ENCODE measurements at regions not wholly inside any gene's neighbourhood (a gene's known extent, or its start where the extent isn't known, plus 50 kb on each side); places are given as distances from the start of the nearest gene placed in this dataset.
"Not testable (repeated sequence)": the region's sequence is repeated elsewhere in the genome, so short reads cannot be mapped to it uniquely, and the experiment has no call there.

- DNase-seq (ENCODE audit: low read depth); H3K4me3 ChIP-seq (ENCODE audit: low read depth, low read length): not testable (repeated sequence)
Measured at GRCh38 chr4:74505355-74505978, 60.5 kb downstream of the AREG start.

- H3K4me3 ChIP-seq (ENCODE audit: low read depth, low read length); DNase-seq (ENCODE audit: low read depth): not testable (repeated sequence)
Measured at GRCh38 chr4:74509363-74509762, 64.4 kb downstream of the AREG start.

GRCh38 chr4:74516303-74516702 lies 71.4 kb downstream of the AREG start:
- TF ChIP-seq CTCF (IDR thresholded peaks at IDR 0.05; ENCODE audit: low read depth, low read length, missing control alignments): no peak
- H3K4me3 ChIP-seq (ENCODE audit: low read depth, low read length): no peak overlapping the region
- DNase-seq (ENCODE audit: low read depth): no peak

GRCh38 chr4:74517996-74518395 lies 73.1 kb downstream of the AREG start:
- no peak for TF ChIP-seq CTCF (IDR thresholded peaks at IDR 0.05; ENCODE audit: low read depth, low read length, missing control alignments)
- DNase-seq (ENCODE audit: low read depth): no peak
- no peak overlapping the region for H3K4me3 ChIP-seq (ENCODE audit: low read depth, low read length)

- TF ChIP-seq CTCF (IDR thresholded peaks at IDR 0.05; ENCODE audit: low read depth, low read length, missing control alignments): no peak
- no peak for DNase-seq (ENCODE audit: low read depth)
- H3K4me3 ChIP-seq (ENCODE audit: low read depth, low read length): no peak overlapping the region
Measured at GRCh38 chr4:74522251-74522991, 77.5 kb downstream of the AREG start.

GRCh38 chr4:74523096-74523495 lies 78.2 kb downstream of the AREG start:
- no peak overlapping the region for H3K4me3 ChIP-seq (ENCODE audit: low read depth, low read length)
- DNase-seq (ENCODE audit: low read depth): no peak
- no peak for TF ChIP-seq CTCF (IDR thresholded peaks at IDR 0.05; ENCODE audit: low read depth, low read length, missing control alignments)

GRCh38 chr4:74524985-74525384 lies 80.0 kb downstream of the AREG start:
- no peak for DNase-seq (ENCODE audit: low read depth)
- no peak overlapping the region for H3K4me3 ChIP-seq (ENCODE audit: low read depth, low read length)
- TF ChIP-seq CTCF (IDR thresholded peaks at IDR 0.05; ENCODE audit: low read depth, low read length, missing control alignments): no peak

GRCh38 chr4:74527049-74527448 lies 82.1 kb downstream of the AREG start:
- no peak for TF ChIP-seq CTCF (IDR thresholded peaks at IDR 0.05; ENCODE audit: low read depth, low read length, missing control alignments)
- no peak overlapping the region for H3K4me3 ChIP-seq (ENCODE audit: low read depth, low read length)
- no peak for DNase-seq (ENCODE audit: low read depth)
